Activated T-helper 2 cell treated with anti-CD3 and anti-CD28 coated beads, Interferon-gamma antibody, Interleukin-2, Interleukin-4, amounts not matched to agents 10 μg/mL and 5 μg/mL and 100 μg/mL, durations not matched to agents 14 hours and 24 hours and 36 hours (primary cell): ENCODE measurements at regions not wholly inside any gene's neighbourhood (a gene's known extent, or its start where the extent isn't known, plus 50 kb on each side); places are given as distances from the start of the nearest gene placed in this dataset.
"Not testable (repeated sequence)": the region's sequence is repeated elsewhere in the genome, so short reads cannot be mapped to it uniquely, and the experiment has no call there.

Experiments used
- DNase-seq: peaks from one replicate; pipeline ENCODE4 v3.0.0; 2021; ENCODE audit warnings: low spot score
- H3K27ac Mint-ChIP-seq: one replicate; pipeline ENCODE4 v1.8.0; 2021; ENCODE audit warnings: mixed read lengths
- H3K27me3 Mint-ChIP-seq: one replicate; pipeline ENCODE4 v1.8.0; 2021; ENCODE audit warnings: low read depth, mixed read lengths
- H3K36me3 Mint-ChIP-seq: one replicate; pipeline ENCODE4 v1.8.0; 2021; ENCODE audit warnings: low read depth, mixed read lengths
- H3K4me1 Mint-ChIP-seq: one replicate; pipeline ENCODE4 v1.8.0; 2021; ENCODE audit warnings: low read depth, mixed read lengths
- H3K4me3 Mint-ChIP-seq: one replicate; pipeline ENCODE4 v1.8.0; 2021; ENCODE audit warnings: low read depth, mild to moderate bottlenecking, moderate library complexity, mixed read lengths
- H3K9me3 Mint-ChIP-seq: one replicate; pipeline ENCODE4 v1.8.0; 2021; ENCODE audit warnings: mixed read lengths
- intact Hi-C: fragments of 100-400 bp; cut with micrococcal nuclease; formaldehyde crosslinking; loops from one replicate; pipeline ENCODE4 v1.15.1; 2023

- Mint-ChIP-seq H3K4me1 (peaks cover 33% of the 10 kb centered on the region), H3K4me3 (no peak overlapping the region), H3K27ac (no peak overlapping the region), H3K27me3 (no peaks in the 10 kb centered on the region), H3K9me3 (peaks cover 15% of the 10 kb centered on the region), H3K36me3 (peaks cover 3% of the 10 kb centered on the region)
- DNase-seq: no peak
- intact Hi-C loops: no loop called here
Observed at GRCh38 chr1:116834595-116834994, 75.1 kb upstream of the PTGFRN start.

- Mint-ChIP-seq H3K4me3 (no peak overlapping the region), H3K9me3 (peaks cover 11% of the 10 kb centered on the region), H3K36me3 (no peaks in the 10 kb centered on the region), H3K27me3 (no peaks in the 10 kb centered on the region), H3K4me1 (peaks cover 29% of the 10 kb centered on the region), H3K27ac (no peak overlapping the region)
- intact Hi-C loops: no loop called here
- no peak for DNase-seq
Observed at GRCh38 chr1:116835161-116835560, 74.6 kb upstream of the PTGFRN start.

- peaks cover 11% of the 10 kb centered on the region for H3K9me3 Mint-ChIP-seq
- H3K27ac Mint-ChIP-seq: no peak overlapping the region
- DNase-seq: no peak
- H3K36me3 Mint-ChIP-seq: no peaks in the 10 kb centered on the region
- H3K4me1 Mint-ChIP-seq: peaks cover 22% of the 10 kb centered on the region
- intact Hi-C loops: no loop called here
- H3K4me3 Mint-ChIP-seq: no peak overlapping the region
- H3K27me3 Mint-ChIP-seq: no peaks in the 10 kb centered on the region
Observed at GRCh38 chr1:116836099-116836498, 73.6 kb upstream of the PTGFRN start.

- Mint-ChIP-seq H3K36me3 (no peaks in the 10 kb centered on the region), H3K27me3 (no peaks in the 10 kb centered on the region), H3K9me3 (peaks cover 24% of the 10 kb centered on the region)
Observed at GRCh38 chr1:116841569-116842344, 68.0 kb upstream of the PTGFRN start.

GRCh38 chr1:116842654-116843053 is 67.1 kb upstream of the PTGFRN start:
- H3K4me3 Mint-ChIP-seq: no peak overlapping the region
- H3K27me3 Mint-ChIP-seq: no peaks in the 10 kb centered on the region
- DNase-seq: no peak
- intact Hi-C loops: no loop called here
- no peak overlapping the region for H3K27ac Mint-ChIP-seq
- peaks cover 15% of the 10 kb centered on the region for H3K9me3 Mint-ChIP-seq
- H3K4me1 Mint-ChIP-seq: peaks cover 11% of the 10 kb centered on the region
- no peaks in the 10 kb centered on the region for H3K36me3 Mint-ChIP-seq

More at GRCh38 chr1:116841569-116842344, 68.0 kb upstream of the PTGFRN start:
- Mint-ChIP-seq H3K27ac (no peak overlapping the region), H3K4me1 (peaks cover 5% of the 10 kb centered on the region), H3K4me3 (no peak overlapping the region)
- intact Hi-C loops: no loop called here
- DNase-seq: no peak

GRCh38 chr1:116844775-116845174 is 64.9 kb upstream of the PTGFRN start:
- H3K4me3 Mint-ChIP-seq: no peak overlapping the region
- no peaks in the 10 kb centered on the region for H3K36me3 Mint-ChIP-seq
- no peak for DNase-seq
- intact Hi-C loops: no loop called here
- H3K9me3 Mint-ChIP-seq: peaks cover 13% of the 10 kb centered on the region
- no peaks in the 10 kb centered on the region for H3K27me3 Mint-ChIP-seq
- peaks cover 22% of the 10 kb centered on the region for H3K4me1 Mint-ChIP-seq
- H3K27ac Mint-ChIP-seq: no peak overlapping the region

GRCh38 chr1:116847190-116847589 is 62.5 kb upstream of the PTGFRN start:
- intact Hi-C loops: no loop called here
- H3K9me3 Mint-ChIP-seq: peaks cover 13% of the 10 kb centered on the region
- peaks cover 22% of the 10 kb centered on the region for H3K4me1 Mint-ChIP-seq
- no peak overlapping the region for H3K27ac Mint-ChIP-seq
- DNase-seq: no peak
- no peaks in the 10 kb centered on the region for H3K27me3 Mint-ChIP-seq
- no peak overlapping the region for H3K4me3 Mint-ChIP-seq
- H3K36me3 Mint-ChIP-seq: no peaks in the 10 kb centered on the region

- H3K4me1 Mint-ChIP-seq: peaks cover 22% of the 10 kb centered on the region
- peaks cover 13% of the 10 kb centered on the region for H3K9me3 Mint-ChIP-seq
- peak overlapping the region; percentile 11 for H3K27ac Mint-ChIP-seq
- intact Hi-C loops: loop anchor here (1.0 to 2.0 kb wide), 3 partner anchors 21 to 87 kb away; no protein-coding TSS in a partner anchor
- H3K4me3 Mint-ChIP-seq: no peak overlapping the region
- no peak for DNase-seq
- H3K27me3 Mint-ChIP-seq: no peaks in the 10 kb centered on the region
- no peaks in the 10 kb centered on the region for H3K36me3 Mint-ChIP-seq
Observed at GRCh38 chr1:116847688-116848531, 61.8 kb upstream of the PTGFRN start.

- intact Hi-C loops: no loop called here
- Mint-ChIP-seq H3K27me3 (no peaks in the 10 kb centered on the region), H3K4me3 (no peak overlapping the region), H3K9me3 (peaks cover 4% of the 10 kb centered on the region), H3K36me3 (no peaks in the 10 kb centered on the region), H3K27ac (no peak overlapping the region), H3K4me1 (peaks cover 41% of the 10 kb centered on the region)
- DNase-seq: no peak
Observed at GRCh38 chr1:116850436-116850835, 59.3 kb upstream of the PTGFRN start.

- H3K36me3 Mint-ChIP-seq, H3K9me3 Mint-ChIP-seq, H3K4me3 Mint-ChIP-seq, H3K27me3 Mint-ChIP-seq, DNase-seq, H3K27ac Mint-ChIP-seq, intact Hi-C loops: not testable (repeated sequence)
- H3K4me1 Mint-ChIP-seq: peaks cover 39% of the 10 kb centered on the region
Observed at GRCh38 chr1:116851189-116851588, 58.5 kb upstream of the PTGFRN start.

GRCh38 chr1:116851846-116852245 is 57.9 kb upstream of the PTGFRN start:
- Mint-ChIP-seq H3K36me3 (no peaks in the 10 kb centered on the region), H3K4me3 (no peak overlapping the region), H3K27ac (no peak overlapping the region), H3K9me3 (no peaks in the 10 kb centered on the region), H3K4me1 (peaks cover 36% of the 10 kb centered on the region), H3K27me3 (no peaks in the 10 kb centered on the region)
- intact Hi-C loops: no loop called here
- no peak for DNase-seq

GRCh38 chr1:116852367-116852766 is 57.3 kb upstream of the PTGFRN start:
- Mint-ChIP-seq H3K36me3 (no peaks in the 10 kb centered on the region), H3K27ac (no peak overlapping the region), H3K4me3 (no peak overlapping the region), H3K27me3 (no peaks in the 10 kb centered on the region), H3K9me3 (no peaks in the 10 kb centered on the region), H3K4me1 (peaks cover 33% of the 10 kb centered on the region)
- DNase-seq: no peak
- intact Hi-C loops: no loop called here

- Mint-ChIP-seq H3K4me3 (no peak overlapping the region), H3K4me1 (peaks cover 28% of the 10 kb centered on the region), H3K9me3 (no peaks in the 10 kb centered on the region), H3K27me3 (no peaks in the 10 kb centered on the region), H3K36me3 (no peaks in the 10 kb centered on the region), H3K27ac (no peak overlapping the region)
- intact Hi-C loops: no loop called here
- DNase-seq: no peak
Observed at GRCh38 chr1:116852910-116853309, 56.8 kb upstream of the PTGFRN start.
